Hindlimb muscle (tissue), 1 donor: ENCODE measurements at regions not wholly inside any gene's neighbourhood (a gene's known extent, or its start where the extent isn't known, plus 50 kb on each side); places are given as distances from the start of the nearest gene placed in this dataset.
"Not testable (repeated sequence)": the region's sequence is repeated elsewhere in the genome, so short reads cannot be mapped to it uniquely, and the experiment has no call there.

Experiments
- DNase-seq: peaks from one replicate; pipeline ENCODE4 v3.0.0-alpha.2; 2013

DNA sequence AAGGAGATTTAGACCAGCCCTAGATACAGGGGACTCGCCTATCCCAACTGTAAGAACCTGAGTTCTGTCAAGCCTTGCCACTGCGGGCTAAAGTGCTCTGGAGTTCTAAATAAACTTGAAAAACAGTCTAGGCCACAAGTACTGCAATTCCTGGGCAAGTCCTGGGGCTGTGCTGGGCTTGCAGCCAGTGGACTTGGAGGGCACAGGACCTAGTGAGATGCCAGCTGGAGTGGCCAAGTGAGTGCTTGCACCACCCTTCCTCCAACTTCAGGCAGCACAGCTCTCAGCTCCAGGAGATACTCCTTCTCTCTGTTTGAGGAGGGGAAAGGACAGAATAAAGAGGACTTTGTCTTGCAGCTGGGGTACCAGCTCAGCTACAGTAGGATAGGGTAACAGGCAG is 307.6 kb upstream of the FBXO33 start:
- no peak for DNase-seq

DNA sequence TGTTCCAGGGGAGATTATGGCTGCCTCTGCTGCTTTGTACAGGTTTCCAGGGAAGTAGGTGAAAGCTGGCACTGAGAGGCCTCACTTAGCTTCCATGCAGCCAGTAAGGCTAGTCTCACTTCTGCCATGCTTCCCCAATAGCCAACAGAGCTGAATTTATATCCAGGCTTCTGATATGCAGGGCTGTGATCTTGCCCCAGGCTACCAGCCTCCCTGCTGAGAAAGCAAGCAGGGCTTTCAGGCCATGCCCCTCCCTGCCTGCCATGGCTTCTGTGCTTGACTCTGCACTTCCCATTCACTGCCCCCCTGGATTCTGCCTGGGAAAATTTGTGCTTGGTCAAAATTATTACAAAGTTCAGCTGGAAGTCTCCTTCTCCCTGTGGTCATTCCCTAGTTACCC is 302.1 kb upstream of the FBXO33 start:
- no peak for DNase-seq

DNA sequence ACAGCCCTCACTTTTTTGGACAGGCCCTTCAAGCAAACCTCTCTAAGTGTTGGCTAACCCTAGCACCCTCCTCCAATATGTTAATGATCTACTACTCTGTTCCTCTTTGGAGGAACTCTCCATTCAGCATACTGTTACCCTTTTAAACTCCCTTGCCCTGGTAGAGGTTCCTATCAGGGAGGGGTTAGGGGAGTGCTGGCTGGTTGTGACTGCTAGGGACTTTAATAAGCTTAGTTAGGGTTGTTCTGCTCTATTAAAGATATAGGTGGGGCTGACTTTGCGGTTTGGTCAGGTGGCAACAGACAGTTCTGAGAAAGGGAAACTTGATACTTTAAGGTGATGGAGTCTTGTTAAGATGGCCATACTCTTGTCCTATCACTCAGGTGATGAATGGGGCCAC is 301.5 kb upstream of the FBXO33 start:
- no peak for DNase-seq

DNA sequence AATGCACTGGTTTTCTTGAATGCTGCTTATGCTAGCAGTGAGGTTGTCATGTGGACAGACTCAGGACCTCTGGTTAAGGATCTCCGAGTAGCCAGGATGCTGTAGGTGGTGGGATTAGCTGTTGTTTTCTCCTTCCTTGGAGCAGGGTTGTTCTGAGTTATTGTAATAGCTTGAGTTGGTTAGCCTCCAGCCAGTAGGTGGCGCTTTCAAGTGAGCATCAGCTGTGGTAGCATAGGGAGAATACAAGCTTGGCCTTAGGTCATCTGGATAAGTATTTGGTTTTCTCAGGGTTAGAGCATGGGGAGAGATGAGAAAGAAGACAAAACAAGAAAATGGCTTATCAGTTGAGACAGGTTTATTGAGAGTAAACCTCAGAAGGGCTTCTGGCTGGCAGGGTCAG is 299.7 kb upstream of the FBXO33 start:
- DNase-seq, result no peak

DNA sequence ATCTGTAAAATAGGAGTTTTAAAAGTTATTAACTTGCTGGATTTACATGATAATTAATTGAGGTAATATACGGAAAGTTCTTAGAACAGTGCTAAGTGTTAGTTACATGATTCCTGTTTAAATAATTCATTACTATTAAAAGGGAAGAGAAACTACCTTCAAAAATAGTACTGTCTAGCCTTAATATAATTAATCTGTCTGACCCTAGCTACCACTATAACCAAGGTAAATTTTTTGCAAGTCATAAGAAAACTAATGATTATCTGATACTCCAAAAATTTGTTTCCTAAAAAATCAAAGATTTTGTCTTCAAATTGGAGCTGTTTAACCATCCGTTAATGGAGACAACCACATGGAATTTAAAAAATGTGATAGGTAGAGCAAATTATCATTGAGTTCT is 294.3 kb upstream of the FBXO33 start:
- DNase-seq, result no peak

DNA sequence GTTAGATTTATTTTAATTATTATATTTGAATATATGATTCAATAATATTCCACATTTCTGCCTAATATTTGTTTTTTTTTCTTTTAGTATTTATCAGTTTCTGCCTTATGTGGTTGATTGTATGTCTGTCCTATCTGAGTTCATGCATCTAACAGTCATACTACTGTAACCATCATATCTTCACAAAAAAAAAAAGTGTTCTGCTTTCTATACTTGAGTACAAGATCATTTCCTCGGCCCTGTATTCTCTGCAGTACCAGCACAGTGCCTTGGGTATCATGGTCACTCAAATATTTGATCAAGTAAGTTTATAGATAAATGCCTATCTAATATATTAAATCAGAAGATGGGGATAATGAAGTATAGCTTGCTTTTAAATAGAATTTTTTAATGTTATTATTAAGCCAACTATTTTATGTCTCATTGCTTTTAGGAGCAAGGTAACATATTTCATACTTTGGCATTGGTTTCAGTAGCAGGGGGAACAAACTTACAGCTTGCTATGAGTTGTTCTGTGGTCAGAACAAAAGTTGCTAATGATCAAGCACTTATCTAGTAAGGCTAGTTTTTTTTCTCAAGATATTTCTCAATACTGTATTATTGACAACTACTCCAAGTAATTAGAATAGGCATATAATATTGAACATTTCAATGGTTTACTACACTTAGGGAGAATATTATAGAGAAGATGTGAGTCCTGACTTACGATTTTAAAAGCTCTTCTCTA is 290.5 kb upstream of the FBXO33 start:
- DNase-seq, result no peak

DNA sequence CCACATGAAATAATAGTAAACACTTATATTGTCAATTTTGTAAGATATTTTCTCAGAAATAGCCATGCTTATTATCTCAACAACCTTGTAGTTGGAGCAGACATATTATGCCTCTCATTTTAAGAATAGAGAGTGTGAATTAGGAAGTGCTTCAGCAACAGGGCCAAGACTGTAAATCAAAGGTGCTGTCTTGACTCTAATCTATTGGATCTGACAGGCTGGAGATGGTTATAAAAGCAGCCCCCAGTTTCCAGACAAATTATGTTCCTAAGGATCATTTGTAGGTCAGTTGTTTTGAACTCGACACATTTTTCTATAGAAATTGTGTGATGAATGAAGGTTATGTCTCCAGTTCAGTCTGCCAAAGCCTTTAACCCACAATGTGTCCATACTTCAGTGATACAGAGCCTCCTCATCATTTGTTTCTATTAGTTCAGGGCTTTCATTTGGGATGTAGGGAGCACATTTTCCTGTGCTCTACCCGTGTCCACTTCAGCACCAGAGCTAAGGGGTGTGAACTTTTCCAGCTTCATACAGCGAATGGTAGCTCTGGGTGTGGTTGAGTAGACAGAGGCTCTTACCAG is 284.8 kb upstream of the FBXO33 start:
- no peak for DNase-seq

DNA sequence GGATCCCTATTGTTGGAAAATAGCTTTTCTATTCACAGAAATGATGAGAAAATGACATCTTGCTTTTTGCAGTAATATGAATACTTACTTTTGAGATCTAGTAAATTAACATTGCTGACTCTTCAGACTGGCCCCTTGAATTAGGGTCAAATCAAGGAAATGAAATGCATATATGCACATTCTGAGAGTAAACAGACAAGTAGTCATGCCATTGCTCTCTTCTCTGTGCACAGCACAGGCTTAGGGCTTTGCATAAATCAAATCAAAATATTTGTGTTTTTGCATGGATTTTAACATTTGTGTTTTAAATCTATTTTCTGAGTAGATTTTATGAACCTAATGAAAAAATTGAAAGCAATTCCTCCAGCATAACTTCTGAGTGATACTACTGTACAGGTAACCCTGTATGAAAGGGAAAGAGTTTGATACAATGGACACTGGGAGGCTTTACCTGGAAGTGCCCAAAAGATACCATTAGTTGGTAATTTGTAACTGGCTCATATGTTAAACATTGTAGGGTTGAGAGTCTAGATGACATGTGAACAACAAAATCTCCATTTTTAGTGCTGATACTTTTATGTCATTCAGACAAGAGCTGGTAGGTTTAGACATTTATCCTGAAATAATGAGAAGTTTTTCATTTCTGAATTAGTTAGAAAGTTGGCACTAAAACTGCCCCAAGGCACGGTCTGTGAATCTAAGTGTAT is 280.2 kb upstream of the FBXO33 start:
- no peak for DNase-seq

DNA sequence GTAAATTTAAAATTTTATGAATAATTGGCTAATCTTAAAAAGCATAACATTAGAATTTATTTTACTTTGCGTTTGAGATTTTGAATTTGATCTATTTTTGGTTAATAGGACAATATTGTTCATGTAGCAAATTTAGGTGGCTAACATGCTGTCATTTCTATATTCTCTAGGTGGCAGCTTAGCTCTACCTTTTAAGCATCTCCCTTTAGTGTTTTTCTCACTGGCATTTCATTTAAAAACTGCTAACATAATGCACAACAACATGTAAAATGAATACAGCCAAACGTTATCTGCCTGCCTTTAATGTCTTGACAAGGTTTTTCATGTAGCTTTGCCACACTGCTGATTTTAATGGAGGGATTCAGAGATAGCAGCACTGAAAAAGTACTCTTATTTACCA is 272.4 kb upstream of the FBXO33 start:
- no peak for DNase-seq

DNA sequence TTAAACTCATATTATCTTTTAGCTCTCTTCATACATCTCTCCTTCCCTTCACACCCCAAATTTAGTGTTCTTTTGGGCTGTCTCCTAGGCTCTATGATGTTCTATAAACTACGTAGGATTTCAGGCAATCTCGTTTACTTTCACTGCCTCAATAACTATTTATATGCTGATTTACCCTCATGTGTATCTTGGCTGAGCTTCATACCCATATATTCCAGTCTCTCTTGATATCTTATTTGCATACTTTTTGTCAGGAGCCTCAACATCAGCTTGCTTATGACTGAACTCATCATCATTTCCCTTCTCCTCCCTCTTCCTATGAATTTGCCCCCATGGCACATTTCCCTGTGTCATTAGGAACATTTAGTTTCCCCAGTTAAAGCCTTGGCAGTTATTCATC is 262.1 kb upstream of the FBXO33 start:
- DNase-seq, result no peak

DNA sequence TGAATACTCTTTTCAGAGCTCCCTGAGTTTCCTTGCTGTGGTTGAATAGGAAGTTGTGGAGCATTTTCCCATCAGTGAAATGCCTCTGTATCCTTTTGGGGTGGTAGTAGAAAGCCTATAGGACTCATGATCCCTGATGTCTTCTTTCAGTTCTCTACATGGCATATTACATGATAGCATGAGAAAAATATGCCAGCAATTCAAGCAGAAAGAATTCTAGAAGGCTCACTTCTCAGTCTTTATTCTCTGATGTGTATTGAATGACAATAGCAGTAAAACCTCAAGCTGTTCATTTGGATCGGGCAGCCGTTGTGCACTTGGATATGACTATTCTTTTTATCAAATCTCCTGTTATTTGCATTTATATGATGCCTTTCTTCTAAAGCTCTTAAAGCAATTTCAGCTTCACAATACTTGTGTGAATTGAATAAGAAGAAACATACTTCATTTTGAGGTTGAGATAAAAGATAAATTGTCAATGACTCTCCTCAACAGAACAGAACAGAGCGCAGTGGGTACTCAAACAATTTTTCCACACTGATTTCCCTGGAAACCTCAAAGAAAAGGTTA is 251.5 kb upstream of the FBXO33 start:
- no peak for DNase-seq

DNA sequence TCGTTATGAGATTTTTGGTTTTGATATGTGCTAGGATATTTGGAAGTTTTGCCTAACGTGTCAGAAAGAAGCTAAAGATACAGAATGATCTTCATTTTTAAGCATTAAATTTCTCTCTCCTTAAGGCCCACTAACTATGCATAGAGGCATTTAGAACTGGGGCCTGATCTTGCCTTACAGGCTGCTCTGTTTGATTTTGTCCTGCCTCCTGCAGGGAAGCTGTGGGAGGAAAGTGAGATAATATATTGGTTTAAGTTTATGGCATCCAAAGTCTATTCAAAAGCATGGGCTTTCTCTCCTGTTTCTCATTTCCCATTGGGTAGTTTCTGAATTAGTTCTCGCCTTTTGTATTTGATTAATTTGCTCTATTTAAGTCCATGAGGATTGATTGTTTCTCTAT is 250.3 kb upstream of the FBXO33 start:
- DNase-seq, result no peak

DNA sequence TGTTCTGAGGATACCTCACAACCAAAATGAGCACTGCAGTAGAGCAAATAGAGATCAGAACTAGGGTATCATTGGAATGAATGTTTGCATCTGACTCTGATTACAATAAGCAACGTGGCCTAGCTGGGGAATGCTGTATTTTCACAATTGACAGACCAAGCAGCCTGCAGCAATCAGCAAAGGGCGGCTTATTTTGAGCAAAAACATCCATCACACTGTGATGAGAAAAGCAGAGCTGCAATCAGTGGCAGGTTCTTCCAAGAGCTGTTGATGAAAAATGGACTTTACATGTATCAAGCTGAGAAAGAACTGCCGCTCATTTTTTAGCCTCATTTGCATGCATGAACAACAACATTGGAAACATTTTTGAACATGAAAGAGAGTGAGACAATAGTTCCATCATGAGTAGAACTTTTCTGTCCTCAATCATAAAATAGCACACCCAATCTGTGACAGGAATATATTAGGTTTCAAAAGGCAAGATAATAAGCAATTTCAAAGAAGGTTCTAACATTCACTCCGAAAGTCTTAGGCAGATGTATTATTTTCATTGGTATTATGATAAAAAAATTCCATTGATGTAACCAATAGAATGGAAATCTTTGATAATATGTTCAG is 249.7 kb upstream of the FBXO33 start:
- no peak for DNase-seq

DNA sequence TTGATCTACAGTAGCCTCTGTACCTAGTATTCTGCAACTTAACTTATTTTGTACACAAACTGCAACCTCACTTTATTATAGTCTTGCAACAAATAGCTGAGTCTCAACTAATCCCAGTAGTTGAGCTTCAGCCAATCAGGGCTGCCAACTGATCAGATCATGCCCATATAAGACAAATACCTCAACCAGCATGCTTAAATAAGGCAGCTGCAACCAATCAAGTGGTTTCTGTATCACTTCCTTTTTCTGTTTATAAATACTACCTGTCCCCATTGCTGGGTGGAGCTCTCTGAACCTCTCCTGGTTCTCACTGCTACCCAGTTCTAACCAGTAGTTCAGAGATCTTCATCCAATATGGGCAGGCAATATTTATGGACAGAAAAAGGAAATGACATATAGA is 248.5 kb upstream of the FBXO33 start:
- no peak for DNase-seq

DNA sequence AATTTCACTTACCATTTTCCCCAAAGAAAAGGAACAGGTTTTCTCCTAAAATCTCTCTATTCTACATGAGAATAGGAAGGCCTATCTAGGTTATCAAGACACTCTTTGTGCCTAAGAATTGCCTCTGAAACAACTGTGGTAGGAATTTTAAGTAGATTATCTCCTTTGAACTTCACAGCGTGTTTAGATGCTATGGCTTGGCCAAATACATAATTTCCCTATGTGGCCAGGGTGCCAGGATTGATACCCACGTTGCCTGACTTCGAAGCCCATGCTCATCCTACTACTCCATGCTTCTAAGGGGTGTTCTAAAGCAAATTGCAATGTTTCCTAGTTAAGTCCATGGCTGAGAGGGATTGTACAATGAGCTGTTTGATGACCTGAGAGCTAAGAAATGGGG is 241.5 kb upstream of the FBXO33 start:
- DNase-seq, result no peak

DNA sequence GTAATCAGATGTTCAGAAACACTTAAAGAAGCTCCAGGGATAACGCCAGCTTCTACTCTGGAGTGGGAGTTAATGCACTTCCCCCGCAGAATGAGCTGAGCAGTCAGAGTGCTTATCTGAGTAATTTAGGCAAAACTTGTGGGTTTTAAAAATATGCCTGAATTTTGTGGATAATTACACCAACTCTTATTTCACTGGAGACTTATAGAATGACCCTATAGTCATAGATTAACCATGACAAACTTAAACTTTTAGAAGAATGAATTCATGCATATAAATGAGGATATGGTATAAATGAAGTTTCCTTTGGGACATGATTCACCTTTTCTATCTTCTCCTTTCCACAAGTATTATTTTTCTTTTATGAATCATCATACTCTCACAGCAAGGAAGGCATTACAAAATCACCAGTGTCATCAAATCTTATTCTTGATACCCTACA is 241.1 kb upstream of the FBXO33 start:
- no peak for DNase-seq

DNA sequence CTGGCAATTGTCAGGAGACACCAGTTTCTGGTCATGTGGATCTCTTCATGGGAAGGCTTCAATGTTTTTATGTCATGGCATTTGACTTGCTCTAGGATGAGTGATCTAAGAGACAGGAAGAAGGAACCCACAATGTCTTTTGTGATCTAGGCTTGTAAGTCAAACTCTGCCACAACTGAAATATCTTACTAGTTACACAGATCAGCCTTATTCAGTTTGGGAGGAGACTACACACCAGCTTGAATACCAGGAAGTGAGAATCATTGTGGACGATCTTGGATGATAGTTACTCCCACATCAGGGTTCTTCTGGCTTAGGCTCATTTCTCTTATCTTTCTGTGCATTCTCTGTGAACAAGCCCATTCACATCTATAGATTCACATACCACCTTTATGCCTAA is 236.2 kb upstream of the FBXO33 start:
- DNase-seq, result no peak

DNA sequence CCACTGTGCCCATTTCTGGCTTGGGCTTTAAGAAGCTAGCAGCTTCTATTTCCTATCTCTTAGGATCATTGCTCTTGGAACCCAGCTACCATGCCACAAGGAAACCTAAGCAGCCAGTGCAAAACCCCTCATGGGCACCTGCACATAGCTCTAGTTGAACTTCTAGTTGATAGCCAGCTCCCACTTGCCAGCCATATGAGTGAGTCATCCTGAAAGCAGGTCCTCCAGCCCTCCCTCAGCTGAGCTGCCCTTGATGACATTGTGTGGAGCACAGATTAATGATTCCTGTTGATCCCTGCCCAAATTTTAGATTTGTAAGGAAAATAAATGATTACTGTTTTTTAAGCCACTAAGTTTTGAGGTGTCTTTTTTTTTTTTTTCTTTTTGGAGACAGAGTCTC is 234.2 kb upstream of the FBXO33 start:
- no peak for DNase-seq

DNA sequence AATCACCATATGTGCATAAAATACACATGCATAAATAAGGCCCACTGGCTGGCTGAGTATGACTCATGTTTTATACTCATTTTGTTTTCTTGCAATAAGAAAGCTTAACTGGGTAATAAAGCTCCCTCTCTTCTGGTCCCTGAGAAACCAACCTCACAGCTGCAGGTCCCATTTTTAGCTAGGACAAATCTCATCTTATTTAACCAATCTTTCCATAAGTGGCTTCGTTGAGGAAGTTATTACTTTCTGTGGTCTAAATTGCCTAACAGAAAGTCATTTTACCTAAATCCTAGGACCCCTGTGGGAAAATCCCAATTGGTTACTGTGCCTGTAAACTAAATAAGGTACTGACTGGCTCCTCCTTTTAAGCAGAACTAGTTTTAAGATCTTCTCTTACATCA is 232.8 kb upstream of the FBXO33 start:
- no peak for DNase-seq

DNA sequence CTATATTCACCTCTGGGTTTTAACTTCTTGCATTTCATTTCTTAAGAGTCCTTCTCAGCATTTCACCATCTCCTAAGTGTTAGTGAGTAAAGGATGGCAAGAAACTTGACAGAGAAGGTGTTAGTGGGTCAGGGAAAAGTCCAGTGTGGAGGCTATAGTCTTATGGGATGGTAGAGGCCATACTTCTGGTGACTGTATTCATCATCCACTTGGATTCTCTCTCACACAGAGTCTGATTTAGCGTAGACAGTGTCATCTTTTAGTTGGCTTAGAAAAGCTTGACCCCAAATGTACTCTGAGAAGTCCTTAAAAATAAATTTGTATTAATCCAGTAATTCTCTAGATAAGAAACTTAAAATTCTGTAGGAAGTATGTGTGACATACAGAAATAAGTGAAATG is 232.4 kb upstream of the FBXO33 start:
- no peak for DNase-seq

DNA sequence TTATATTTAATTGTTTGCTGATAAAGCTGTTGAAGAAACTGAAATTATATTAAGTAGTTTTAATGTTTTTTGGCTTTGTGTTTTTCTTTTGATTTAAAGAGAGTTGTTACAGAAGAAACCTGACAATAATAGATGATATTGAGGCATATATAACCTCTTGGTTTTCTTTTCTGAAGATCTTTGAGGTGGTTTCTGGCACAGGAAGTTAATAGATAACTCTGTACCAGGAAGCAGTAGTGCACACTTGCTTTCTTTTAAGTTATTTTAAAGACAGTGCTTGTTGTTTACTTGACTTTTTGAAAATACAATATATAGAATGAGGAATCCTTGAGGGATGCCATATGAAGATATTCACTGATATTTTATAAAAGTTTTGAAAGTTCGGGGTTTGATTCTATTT is 209.0 kb upstream of the FBXO33 start:
- DNase-seq, result no peak

DNA sequence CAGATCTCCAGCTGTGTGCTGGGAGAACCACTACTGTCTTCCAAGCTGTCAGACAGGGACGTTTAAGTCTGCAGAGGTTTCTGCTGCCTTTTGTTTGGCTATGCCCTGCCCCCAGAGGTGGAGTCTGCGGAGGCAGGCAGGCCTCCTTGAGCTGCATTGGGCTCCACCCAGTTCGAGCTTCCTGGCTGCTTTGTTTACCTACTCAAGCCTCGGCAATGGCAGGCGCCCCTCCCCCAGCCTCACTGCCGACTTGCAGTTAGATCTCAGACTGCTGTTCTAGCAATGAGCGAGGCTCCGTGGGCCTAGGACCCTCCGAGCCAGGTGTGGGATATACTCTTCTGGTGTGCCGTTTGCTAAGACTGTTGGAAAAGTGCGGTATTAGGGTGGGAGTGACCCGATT is 206.8 kb upstream of the FBXO33 start:
- not testable (repeated sequence) for DNase-seq

DNA sequence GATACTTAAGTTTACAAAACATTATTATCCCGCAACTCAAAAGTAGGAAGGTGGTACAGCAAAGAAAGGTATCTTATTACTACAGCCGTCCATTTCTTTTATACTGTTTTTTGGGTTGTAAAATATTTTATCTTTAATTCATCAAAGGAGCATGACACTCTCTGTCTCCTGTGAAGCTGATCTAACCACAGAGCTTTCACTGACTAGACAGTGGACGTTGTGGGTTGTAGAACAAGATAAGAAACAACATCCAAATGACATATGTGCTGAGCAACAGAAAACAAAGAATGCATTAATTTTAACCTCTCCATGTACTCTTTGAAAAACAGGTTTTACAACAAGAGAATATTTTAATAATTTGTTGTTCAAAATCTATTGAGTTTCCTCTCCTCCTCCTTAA is 195.9 kb upstream of the FBXO33 start:
- DNase-seq, result no peak
